ENCODE measurements at regions not wholly inside any gene's neighbourhood (a gene's known extent, or its start where the extent isn't known, plus 50 kb on each side); places are given as distances from the start of the nearest gene placed in this dataset.

GRCh38 chr12:131610181-131610580 lies 100.7 kb upstream of the SFSWAP start:
- no peak for TF ChIP-seq CTCF (IDR thresholded peaks at IDR 0.05)
- TF ChIP-seq EP300 (IDR thresholded peaks at IDR 0.05): no peak
